BJ (cell line): ENCODE measurements at regions not wholly inside any gene's neighbourhood (a gene's known extent, or its start where the extent isn't known, plus 50 kb on each side); places are given as distances from the start of the nearest gene placed in this dataset.
"Not testable (repeated sequence)": the region's sequence is repeated elsewhere in the genome, so short reads cannot be mapped to it uniquely, and the experiment has no call there.

ENCODE experiments used
- CTCF ChIA-PET: fragments of 350-600 bp; formaldehyde crosslinking; extraction: SDS; loops from one replicate; lab custom pipeline; 2021; ENCODE audit warnings: antibody characterized with exemption, inconsistent platforms; lab: Yijun Ruan, JAX
- POLR2A ChIA-PET: fragments of 300-600 bp; sonication (Branson Sonifier 250); formaldehyde crosslinking; extraction: SDS; loops from one replicate; lab custom pipeline; 2021; ENCODE audit warnings: antibody characterized with exemption; lab: Charles Lee
- DNase-seq: peaks from one replicate; pipeline ENCODE4 v3.0.0-alpha.2; 2011; ENCODE audit warnings: low read depth
- H3K27me3 ChIP-seq: 2 replicates; pipeline ENCODE4 v1.6.0; 2011; ENCODE audit warnings: low read length; ENCODE audit not compliant: control insufficient read depth, insufficient read depth
- H3K36me3 ChIP-seq: 2 replicates; pipeline ENCODE4 v1.5.1; 2011; ENCODE audit warnings: low read length; ENCODE audit not compliant: control insufficient read depth, insufficient read depth
- H3K4me3 ChIP-seq: 2 replicates; pipeline ENCODE4 v1.5.1; 2011; ENCODE audit warnings: low read depth, mild to moderate bottlenecking, control low read depth, low read length
- TF ChIP-seq, protein P1 (sequence below): IDR thresholded peaks from 2 replicates; pipeline ENCODE4 v1.5.1; 2011; ENCODE audit warnings: low read depth, mild to moderate bottlenecking, control low read depth, inconsistent platforms, low read length, moderate library complexity; ENCODE audit not compliant: insufficient read depth

- no peaks in the 10 kb centered on the region for H3K36me3 ChIP-seq
- no peaks in the 10 kb centered on the region for H3K27me3 ChIP-seq
- TF ChIP-seq, protein P1, sequence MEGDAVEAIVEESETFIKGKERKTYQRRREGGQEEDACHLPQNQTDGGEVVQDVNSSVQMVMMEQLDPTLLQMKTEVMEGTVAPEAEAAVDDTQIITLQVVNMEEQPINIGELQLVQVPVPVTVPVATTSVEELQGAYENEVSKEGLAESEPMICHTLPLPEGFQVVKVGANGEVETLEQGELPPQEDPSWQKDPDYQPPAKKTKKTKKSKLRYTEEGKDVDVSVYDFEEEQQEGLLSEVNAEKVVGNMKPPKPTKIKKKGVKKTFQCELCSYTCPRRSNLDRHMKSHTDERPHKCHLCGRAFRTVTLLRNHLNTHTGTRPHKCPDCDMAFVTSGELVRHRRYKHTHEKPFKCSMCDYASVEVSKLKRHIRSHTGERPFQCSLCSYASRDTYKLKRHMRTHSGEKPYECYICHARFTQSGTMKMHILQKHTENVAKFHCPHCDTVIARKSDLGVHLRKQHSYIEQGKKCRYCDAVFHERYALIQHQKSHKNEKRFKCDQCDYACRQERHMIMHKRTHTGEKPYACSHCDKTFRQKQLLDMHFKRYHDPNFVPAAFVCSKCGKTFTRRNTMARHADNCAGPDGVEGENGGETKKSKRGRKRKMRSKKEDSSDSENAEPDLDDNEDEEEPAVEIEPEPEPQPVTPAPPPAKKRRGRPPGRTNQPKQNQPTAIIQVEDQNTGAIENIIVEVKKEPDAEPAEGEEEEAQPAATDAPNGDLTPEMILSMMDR: no peak
- no peak overlapping the region for H3K4me3 ChIP-seq
- ChIA-PET POLR2A (no interaction called here), CTCF (no interaction called here)
- no peak for DNase-seq
These were observed 416.7 kb downstream of the COL11A1 start for GRCh38 chr1:102691592-102692090.

DNA sequence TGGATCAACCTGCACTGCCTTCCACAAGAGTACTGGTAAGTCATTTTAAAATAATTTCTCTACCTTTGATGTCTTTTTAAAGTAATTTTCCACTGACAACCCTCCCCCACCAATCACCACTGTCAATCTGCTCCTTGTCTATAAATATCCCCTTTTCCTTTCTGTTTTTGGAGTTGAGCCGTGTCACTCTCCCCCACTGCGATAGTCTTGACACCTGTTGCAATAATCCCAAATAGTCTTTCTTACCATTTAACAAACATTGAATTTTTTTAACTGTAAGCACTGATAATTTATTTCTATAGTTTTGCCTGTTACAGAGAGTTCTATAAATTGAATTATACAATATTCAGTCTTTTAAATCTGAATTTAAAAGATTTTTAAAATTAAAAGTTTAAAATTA is 420.9 kb downstream of the COL11A1 start:
- no peaks in the 10 kb centered on the region for H3K36me3 ChIP-seq
- ChIA-PET CTCF (no interaction called here), POLR2A (no interaction called here)
- no peaks in the 10 kb centered on the region for H3K27me3 ChIP-seq
- DNase-seq: no peak
- H3K4me3 ChIP-seq: no peak overlapping the region
- TF ChIP-seq, protein P1: no peak

DNA sequence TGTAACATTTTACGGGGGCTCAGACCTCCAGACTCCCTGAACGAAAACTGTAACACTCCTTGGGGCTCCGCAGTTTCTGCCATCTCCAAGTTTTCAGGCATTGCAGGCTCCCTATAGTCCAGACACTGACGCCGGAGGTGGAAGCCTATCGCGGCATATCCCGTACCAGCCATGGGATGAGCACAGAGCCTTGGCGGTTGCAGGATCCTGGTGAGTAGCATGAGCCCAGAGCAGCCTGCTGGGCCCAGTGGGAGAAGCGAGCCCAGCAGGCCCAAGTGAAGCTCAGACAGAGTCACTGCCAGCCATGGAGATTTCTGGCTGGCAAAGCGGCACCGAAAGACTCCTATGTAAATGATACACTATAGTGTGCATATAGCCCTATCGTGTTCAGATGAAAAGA is 446.8 kb downstream of the COL11A1 start:
- Histone ChIP-seq H3K4me3 (no peak overlapping the region), H3K36me3 (no peaks in the 10 kb centered on the region), H3K27me3 (no peaks in the 10 kb centered on the region)
- ChIA-PET CTCF (no interaction called here), POLR2A (no interaction called here)
- TF ChIP-seq, protein P1: no peak
- no peak for DNase-seq

GRCh38 chr1:102659876-102660483 is 448.3 kb downstream of the COL11A1 start:
- POLR2A ChIA-PET, H3K27me3 ChIP-seq, DNase-seq, CTCF ChIA-PET, H3K4me3 ChIP-seq, H3K36me3 ChIP-seq: not testable (repeated sequence)

DNA sequence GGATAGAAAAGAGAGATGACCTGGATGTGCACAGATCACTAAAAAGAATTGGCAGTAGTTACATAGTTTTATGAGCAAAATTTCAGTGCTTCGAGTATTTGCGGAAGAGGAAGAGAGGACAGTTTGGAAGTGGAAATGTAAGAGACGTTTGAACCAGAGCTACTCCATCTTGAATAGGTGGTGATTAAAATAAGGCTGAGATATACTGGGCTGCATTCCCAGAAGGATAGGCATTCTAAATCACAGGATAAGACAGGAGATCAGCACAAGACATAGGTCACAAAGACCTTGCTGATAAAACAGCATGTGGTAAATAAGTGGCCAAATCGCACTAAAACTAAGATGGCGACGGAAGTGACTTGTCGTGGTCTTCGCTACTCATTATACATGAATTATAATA is 453.3 kb downstream of the COL11A1 start:
- no peak overlapping the region for H3K4me3 ChIP-seq
- TF ChIP-seq, protein P1: no peak
- CTCF ChIA-PET: no interaction called here

GRCh38 chr1:102640872-102641271 is 467.4 kb downstream of the COL11A1 start:
- Histone ChIP-seq H3K36me3 (no peaks in the 10 kb centered on the region), H3K4me3 (no peak overlapping the region), H3K27me3 (no peaks in the 10 kb centered on the region)
- no peak for DNase-seq
- ChIA-PET CTCF (no interaction called here), POLR2A (no interaction called here)
- TF ChIP-seq, protein P1: no peak

More for the DNA sequence above, 453.3 kb downstream of the COL11A1 start:
- POLR2A ChIA-PET: no interaction called here
- H3K27me3 ChIP-seq: no peaks in the 10 kb centered on the region
- H3K36me3 ChIP-seq: no peaks in the 10 kb centered on the region
- no peak for DNase-seq
